PC-9 (cell line): ENCODE measurements at regions not wholly inside any gene's neighbourhood (a gene's known extent, or its start where the extent isn't known, plus 50 kb on each side); places are given as distances from the start of the nearest gene placed in this dataset.

Experiments used
- BruUV-seq: library from RNA; stranded (reverse); fragments of 400-500 nt; replicated peaks from 2 replicates; lab custom pipeline; 2021; lab: Mats Ljungman, UMichigan
- CTCF ChIA-PET: fragments of 300-600 bp; sonication (Branson Sonifier 250); formaldehyde crosslinking; loops from one replicate; lab custom pipeline; 2022; ENCODE audit warnings: antibody characterized with exemption; lab: Charles Lee
- POLR2A ChIA-PET: fragments of 300-600 bp; sonication (Branson Sonifier 250); formaldehyde crosslinking; loops from one replicate; lab custom pipeline; 2022; ENCODE audit warnings: antibody characterized with exemption; ENCODE audit not compliant: unreplicated experiment; lab: Charles Lee
- DNase-seq, 2 experiments: peaks; one replicate each; pipeline versions ENCODE4 v3.0.0 to v3.0.0-alpha.2; 2015 to 2022; ENCODE audit warnings: mixed read lengths in 1 of 2
- H2AFZ ChIP-seq: fragments of 200-600 bp; sonication (generic); 2 replicates; pipeline ENCODE4 v1.8.1; 2017; ENCODE audit warnings: antibody characterized with exemption
- H3F3A ChIP-seq: fragments of 200-600 bp; sonication (generic); 2 replicates; pipeline ENCODE4 v1.8.1; 2017; ENCODE audit warnings: antibody characterized with exemption, mild to moderate bottlenecking, low read depth; ENCODE audit not compliant: insufficient read depth
- H3K27ac ChIP-seq: fragments of 200-600 bp; sonication (generic); 2 replicates; pipeline ENCODE4 v1.6.1; 2016; ENCODE audit warnings: mixed run types
- H3K27me3 ChIP-seq: fragments of 200-600 bp; sonication (generic); 2 replicates; pipeline ENCODE4 v1.6.1; 2016; ENCODE audit warnings: low read depth, mixed run types; ENCODE audit not compliant: insufficient read depth
- H3K36me3 ChIP-seq: fragments of 200-600 bp; sonication (generic); 2 replicates; pipeline ENCODE4 v1.6.1; 2016; ENCODE audit warnings: low read depth, mixed run types
- H3K4me1 ChIP-seq: fragments of 200-600 bp; sonication (generic); replicated peaks from 2 replicates; pipeline ENCODE4 v1.6.1; 2016; ENCODE audit warnings: mixed run types; ENCODE audit not compliant: insufficient read depth
- H3K4me2 ChIP-seq: fragments of 200-600 bp; sonication (generic); 2 replicates; pipeline ENCODE4 v1.6.1; 2017; ENCODE audit warnings: mixed run types
- H3K4me3 ChIP-seq: fragments of 200-600 bp; sonication (generic); 2 replicates; pipeline ENCODE4 v1.6.1; 2016; ENCODE audit warnings: mixed run types
- H3K79me2 ChIP-seq: fragments of 200-600 bp; sonication (generic); 2 replicates; pipeline ENCODE4 v1.6.1; 2017; ENCODE audit warnings: low read depth, mixed run types
- H3K9me2 ChIP-seq: fragments of 200-600 bp; sonication (generic); 2 replicates; pipeline ENCODE4 v1.8.1; 2017; ENCODE audit warnings: mild to moderate bottlenecking; ENCODE audit not compliant: insufficient read depth
- H3K9me3 ChIP-seq: fragments of 200-600 bp; sonication (generic); 2 replicates; pipeline ENCODE4 v1.8.1; 2016; ENCODE audit warnings: low read depth; ENCODE audit not compliant: insufficient read depth
- H4K20me1 ChIP-seq: fragments of 200-600 bp; sonication (generic); 2 replicates; pipeline ENCODE4 v1.8.1; 2017; ENCODE audit not compliant: insufficient read depth
- CTCF ChIP-seq: fragments of 200-600 bp; sonication (generic); conservative IDR thresholded peaks from 2 replicates; pipeline ENCODE4 v1.6.1; 2017; ENCODE audit warnings: mixed run types, antibody characterized with exemption, mild to moderate bottlenecking, moderate library complexity
- EZH2 ChIP-seq: fragments of 200-600 bp; sonication (generic); IDR thresholded peaks from 2 replicates; pipeline ENCODE4 v1.8.0; 2017; ENCODE audit warnings: antibody characterized with exemption, low read depth
- intact Hi-C: fragments of 100-400 bp; cut with micrococcal nuclease; formaldehyde crosslinking; loops from one replicate; pipeline ENCODE4 v1.10.0; 2022; ENCODE audit not compliant: unreplicated experiment

GRCh38 chr1:218779341-218780100 is 394.2 kb upstream of the LYPLAL1 start:
- H3K36me3 ChIP-seq, result no peaks in the 10 kb centered on the region
- H3K4me2 ChIP-seq, result no peak overlapping the region
- H3K4me3 ChIP-seq, result no peak overlapping the region
- H3K9me2 ChIP-seq, result no peaks in the 10 kb centered on the region
- no peaks in the 10 kb centered on the region for H3K27me3 ChIP-seq
- POLR2A ChIA-PET, result no interaction called here
- H3K27ac ChIP-seq, result no peak overlapping the region
- no peaks in the 10 kb centered on the region for H3F3A ChIP-seq
- DNase-seq, result no peak
- CTCF ChIA-PET, result no interaction called here
- no peaks in the 10 kb centered on the region for H3K9me3 ChIP-seq
- no TSS peak for BruUV-seq
- TF ChIP-seq EZH2, result no peak
- no peak for TF ChIP-seq CTCF
- no peaks in the 10 kb centered on the region for H4K20me1 ChIP-seq
- intact Hi-C loops, result no loop called here
- H2AFZ ChIP-seq, result no peak overlapping the region; the same call in 1 of the 2 replicates
- no peaks in the 10 kb centered on the region for H3K79me2 ChIP-seq
- no peaks in the 10 kb centered on the region for H3K4me1 ChIP-seq

- no TSS peak for BruUV-seq
- intact Hi-C loops, result no loop called here
- CTCF ChIA-PET, result no interaction called here
Measured at GRCh38 chr1:218783131-218783530, 390.5 kb upstream of the LYPLAL1 start.

DNA sequence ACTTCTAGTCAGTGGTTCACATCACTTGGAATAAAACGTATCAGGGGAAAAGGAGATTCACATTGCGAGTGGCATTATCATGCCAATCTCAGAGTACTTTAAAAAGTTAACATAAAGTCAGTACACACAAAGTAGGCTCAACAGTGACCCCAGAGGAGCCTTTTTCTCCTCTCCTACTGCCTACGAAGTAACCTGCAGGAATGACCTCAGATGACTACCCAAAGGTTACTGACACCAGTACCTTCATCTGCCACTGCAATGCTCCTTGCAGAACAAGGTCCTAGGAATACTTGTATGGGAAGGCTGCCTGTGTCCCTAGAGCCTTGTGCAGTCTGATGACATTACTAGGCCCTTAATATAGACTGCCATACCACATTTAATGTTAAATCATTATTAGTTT is 389.8 kb upstream of the LYPLAL1 start:
- ChIA-PET CTCF (no interaction called here), POLR2A (no interaction called here)
- Histone ChIP-seq H3F3A (no peaks in the 10 kb centered on the region), H3K79me2 (no peaks in the 10 kb centered on the region), H3K4me1 (no peaks in the 10 kb centered on the region), H3K36me3 (no peaks in the 10 kb centered on the region), H3K9me3 (no peaks in the 10 kb centered on the region; the same call in 1 of the 2 replicates), H4K20me1 (no peaks in the 10 kb centered on the region), H3K27me3 (no peaks in the 10 kb centered on the region), H2AFZ (no peak overlapping the region), H3K27ac (no peak overlapping the region), H3K4me2 (no peak overlapping the region), H3K4me3 (no peak overlapping the region), H3K9me2 (no peaks in the 10 kb centered on the region)
- no peak for TF ChIP-seq CTCF
- no peak for TF ChIP-seq EZH2
- no peak for DNase-seq
- intact Hi-C loops, result no loop called here
- no TSS peak for BruUV-seq

More at GRCh38 chr1:218783131-218783530, 390.5 kb upstream of the LYPLAL1 start:
- no peaks in the 10 kb centered on the region; the same call in 1 of the 2 replicates for H3K9me3 ChIP-seq
- H3K36me3 ChIP-seq, result no peaks in the 10 kb centered on the region
- H4K20me1 ChIP-seq, result no peaks in the 10 kb centered on the region
- H2AFZ ChIP-seq, result no peak overlapping the region
- no peak for TF ChIP-seq EZH2
- TF ChIP-seq CTCF, result no peak
- no peak overlapping the region for H3K4me3 ChIP-seq
- H3K4me1 ChIP-seq, result no peaks in the 10 kb centered on the region
- POLR2A ChIA-PET, result no interaction called here
- H3F3A ChIP-seq, result no peaks in the 10 kb centered on the region
- no peak for DNase-seq
- no peak overlapping the region for H3K27ac ChIP-seq
- no peaks in the 10 kb centered on the region for H3K27me3 ChIP-seq
- no peak overlapping the region for H3K4me2 ChIP-seq
- no peaks in the 10 kb centered on the region for H3K9me2 ChIP-seq
- no peaks in the 10 kb centered on the region for H3K79me2 ChIP-seq
